GM10248 (cell line): ENCODE measurements at regions not wholly inside any gene's neighbourhood (a gene's known extent, or its start where the extent isn't known, plus 50 kb on each side); places are given as distances from the start of the nearest gene placed in this dataset.
"Not testable (repeated sequence)": the region's sequence is repeated elsewhere in the genome, so short reads cannot be mapped to it uniquely, and the experiment has no call there.

ENCODE experiments used
- CTCF ChIA-PET: fragments of 300-600 bp; sonication (Branson Sonifier 250); formaldehyde crosslinking; extraction: SDS; loops from one replicate; lab custom pipeline; 2021; ENCODE audit warnings: antibody characterized with exemption; lab: Yijun Ruan, JAX
- POLR2A ChIA-PET: fragments of 350-650 bp; sonication (Branson Sonifier 250); formaldehyde crosslinking; extraction: SDS; loops from one replicate; lab custom pipeline; 2020; ENCODE audit warnings: antibody characterized with exemption; lab: Yijun Ruan, JAX
- DNase-seq: peaks from one replicate; pipeline ENCODE4 v3.0.0; 2012; ENCODE audit errors: extremely low spot score
- TF ChIP-seq, protein P1 (sequence below): IDR thresholded peaks from 2 replicates; pipeline ENCODE4 v1.5.1; 2012; ENCODE audit warnings: mild to moderate bottlenecking, low read depth; ENCODE audit errors: extremely low read depth, missing control alignments, control extremely low read depth

DNA sequence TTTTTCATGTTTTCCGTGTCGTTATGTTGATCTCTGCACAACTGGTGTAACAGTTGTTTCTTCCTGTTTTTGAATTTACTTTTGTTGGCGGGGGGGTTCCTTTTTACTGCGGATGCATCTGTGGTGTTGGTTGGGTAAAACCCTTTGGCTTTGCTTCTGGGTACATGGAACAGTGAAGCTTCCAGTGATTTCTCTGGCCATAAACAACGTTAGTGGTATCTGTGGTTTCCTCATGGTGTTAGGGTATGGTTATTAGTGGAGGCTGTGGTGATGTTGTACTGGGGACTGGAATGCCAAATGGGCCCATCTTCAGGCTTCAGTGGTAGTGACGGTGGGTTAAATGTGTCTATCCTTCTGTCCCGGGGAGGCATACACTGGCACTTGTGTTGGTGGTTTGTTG, 285.4 kb upstream of the ZNF804A start:
- DNase-seq = no peak
- TF ChIP-seq, protein P1, sequence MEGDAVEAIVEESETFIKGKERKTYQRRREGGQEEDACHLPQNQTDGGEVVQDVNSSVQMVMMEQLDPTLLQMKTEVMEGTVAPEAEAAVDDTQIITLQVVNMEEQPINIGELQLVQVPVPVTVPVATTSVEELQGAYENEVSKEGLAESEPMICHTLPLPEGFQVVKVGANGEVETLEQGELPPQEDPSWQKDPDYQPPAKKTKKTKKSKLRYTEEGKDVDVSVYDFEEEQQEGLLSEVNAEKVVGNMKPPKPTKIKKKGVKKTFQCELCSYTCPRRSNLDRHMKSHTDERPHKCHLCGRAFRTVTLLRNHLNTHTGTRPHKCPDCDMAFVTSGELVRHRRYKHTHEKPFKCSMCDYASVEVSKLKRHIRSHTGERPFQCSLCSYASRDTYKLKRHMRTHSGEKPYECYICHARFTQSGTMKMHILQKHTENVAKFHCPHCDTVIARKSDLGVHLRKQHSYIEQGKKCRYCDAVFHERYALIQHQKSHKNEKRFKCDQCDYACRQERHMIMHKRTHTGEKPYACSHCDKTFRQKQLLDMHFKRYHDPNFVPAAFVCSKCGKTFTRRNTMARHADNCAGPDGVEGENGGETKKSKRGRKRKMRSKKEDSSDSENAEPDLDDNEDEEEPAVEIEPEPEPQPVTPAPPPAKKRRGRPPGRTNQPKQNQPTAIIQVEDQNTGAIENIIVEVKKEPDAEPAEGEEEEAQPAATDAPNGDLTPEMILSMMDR = no peak
- ChIA-PET POLR2A (no interaction called here), CTCF (interaction anchor here (1.2 to 3.1 kb wide), 2 partner anchors 10 to 11 kb away, joined by 4 to 13 read pairs; no protein-coding TSS in a partner anchor)

DNA sequence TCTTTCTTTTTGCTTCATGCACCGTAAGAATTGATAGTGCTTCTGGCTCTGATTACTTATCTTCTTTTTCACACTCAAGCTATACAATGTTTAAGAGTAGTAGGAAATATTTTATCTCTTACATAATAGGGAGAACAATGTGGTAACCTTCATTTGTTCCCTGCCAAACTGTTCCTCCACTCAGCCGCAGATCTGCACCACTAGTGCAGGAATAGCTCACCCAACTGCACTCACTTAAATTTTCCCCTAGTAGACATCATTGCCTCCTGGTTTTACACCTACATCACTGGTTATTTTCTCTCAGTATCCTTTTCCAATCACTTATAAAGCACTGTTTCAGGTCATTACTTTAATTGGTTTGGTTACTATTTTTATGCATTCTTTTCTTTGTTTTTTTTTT, 283.5 kb upstream of the ZNF804A start:
- no peak for DNase-seq
- TF ChIP-seq, protein P1 = no peak
- POLR2A ChIA-PET = no interaction called here
- CTCF ChIA-PET = interaction anchor here (1.0 to 3.1 kb wide), 2 partner anchors 8 to 9 kb away, joined by 3 to 13 read pairs; no protein-coding TSS in a partner anchor

DNA sequence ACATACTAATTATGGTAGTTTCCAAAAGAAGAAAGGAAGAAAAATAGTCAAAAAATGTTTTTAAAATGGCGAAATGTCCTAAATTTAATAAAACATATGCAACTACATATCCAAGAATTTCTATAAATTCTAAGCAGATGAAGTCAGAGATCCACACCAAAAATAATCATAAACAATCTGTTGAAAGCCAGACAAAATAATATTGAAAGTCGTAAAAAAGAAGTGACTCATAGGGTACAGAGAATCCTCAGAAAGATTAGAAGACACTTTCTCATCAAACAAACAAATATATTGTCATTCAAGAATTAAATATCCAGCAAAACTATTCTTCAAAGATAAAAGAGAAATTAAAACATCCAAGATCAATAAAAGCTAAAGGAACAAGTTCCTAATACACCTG, 281.4 kb upstream of the ZNF804A start:
- TF ChIP-seq, protein P1 = no peak
- ChIA-PET POLR2A (no interaction called here), CTCF (no interaction called here)
- no peak for DNase-seq

DNA sequence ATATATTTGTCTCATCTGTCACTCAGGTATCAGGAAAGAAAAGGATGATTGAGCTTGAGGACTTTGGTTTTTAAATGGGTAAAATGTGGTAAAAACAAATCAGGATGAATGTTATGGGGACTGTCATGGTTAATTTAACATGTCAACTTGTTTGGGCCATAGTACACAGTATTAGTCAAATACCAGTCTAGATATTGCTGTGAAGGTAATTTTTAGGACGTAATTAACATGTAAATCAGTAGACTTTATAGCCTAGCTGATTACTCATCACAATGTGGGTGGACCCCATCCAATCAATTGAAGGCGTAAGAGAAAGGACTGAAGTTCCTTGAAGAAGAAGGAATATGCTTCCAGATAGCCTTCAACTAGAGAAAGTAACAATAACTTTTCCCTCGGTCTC, 275.7 kb upstream of the ZNF804A start:
- TF ChIP-seq, protein P1 = no peak
- DNase-seq = no peak
- ChIA-PET POLR2A (no interaction called here), CTCF (interaction anchor here (2.4 kb wide), 1 partner anchor 9 kb away, joined by 13 read pairs; no protein-coding TSS in a partner anchor)

DNA sequence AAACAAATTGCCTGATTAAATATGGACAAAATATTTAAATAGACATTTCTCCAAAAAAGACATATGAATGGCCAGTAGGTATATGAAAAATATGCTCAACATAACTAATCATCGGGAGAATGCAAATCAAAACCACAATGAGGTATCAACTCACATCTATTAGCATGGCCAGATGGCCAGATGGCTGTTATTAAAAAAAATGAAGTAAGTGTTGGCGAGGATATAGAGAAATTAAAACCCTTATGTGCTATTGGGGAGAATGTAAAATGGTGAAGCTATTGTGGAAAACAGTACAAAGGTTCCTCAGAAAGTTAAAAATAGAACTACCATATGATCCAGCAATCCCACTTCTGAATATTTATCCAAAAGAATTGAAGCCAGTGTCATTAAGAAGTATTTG, 272.3 kb upstream of the ZNF804A start:
- POLR2A ChIA-PET = no interaction called here
- CTCF ChIA-PET = interaction anchor here (1.0 kb wide), 1 partner anchor 18 kb away, joined by 3 read pairs; no protein-coding TSS in a partner anchor
- no peak for DNase-seq
- TF ChIP-seq, protein P1 = no peak

DNA sequence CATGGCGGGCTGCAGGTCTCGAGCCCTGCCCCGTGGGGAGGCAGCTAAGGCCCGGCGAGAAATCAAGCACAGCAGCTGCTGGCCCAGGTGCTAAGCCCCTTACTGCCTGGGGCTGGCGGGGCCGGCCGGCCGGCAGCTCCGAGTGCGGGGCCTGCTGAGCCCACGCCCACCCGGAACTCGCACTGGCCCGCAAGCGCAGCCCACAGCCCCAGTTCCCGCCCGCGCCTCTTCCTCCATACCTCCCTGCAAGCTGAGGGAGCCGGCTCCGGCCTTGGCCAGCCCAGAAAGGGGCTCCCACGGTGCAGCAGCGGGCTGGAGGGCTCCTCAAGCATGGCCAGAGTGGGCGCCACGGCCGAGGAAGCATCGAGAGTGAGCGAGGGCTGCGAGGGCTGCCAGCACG, 270.5 kb upstream of the ZNF804A start:
- CTCF ChIA-PET, DNase-seq, POLR2A ChIA-PET: not testable (repeated sequence)

DNA sequence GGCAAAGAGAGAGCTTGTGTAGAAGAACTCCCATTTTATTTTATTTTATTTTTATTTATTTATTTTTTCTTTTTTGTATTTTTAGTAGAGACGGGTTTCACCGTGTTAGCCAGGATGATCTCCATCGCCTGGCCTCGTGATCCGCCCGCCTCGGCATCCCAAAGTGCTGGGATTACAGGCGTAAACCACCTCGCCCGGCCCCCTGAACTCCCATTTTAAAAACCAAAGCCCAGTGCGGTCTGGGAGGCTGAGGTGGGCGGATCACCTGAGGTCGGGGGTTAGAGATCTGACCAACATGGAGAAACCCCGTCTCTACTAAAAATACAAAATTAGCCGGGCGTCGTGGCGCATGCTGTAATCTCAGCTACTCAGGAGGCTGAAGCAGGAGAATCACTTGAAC, 267.8 kb upstream of the ZNF804A start:
- POLR2A ChIA-PET, DNase-seq: not testable (repeated sequence)
- CTCF ChIA-PET = interaction anchor here (1.0 kb wide), 1 partner anchor 12 kb away, joined by 3 read pairs; no protein-coding TSS in a partner anchor

DNA sequence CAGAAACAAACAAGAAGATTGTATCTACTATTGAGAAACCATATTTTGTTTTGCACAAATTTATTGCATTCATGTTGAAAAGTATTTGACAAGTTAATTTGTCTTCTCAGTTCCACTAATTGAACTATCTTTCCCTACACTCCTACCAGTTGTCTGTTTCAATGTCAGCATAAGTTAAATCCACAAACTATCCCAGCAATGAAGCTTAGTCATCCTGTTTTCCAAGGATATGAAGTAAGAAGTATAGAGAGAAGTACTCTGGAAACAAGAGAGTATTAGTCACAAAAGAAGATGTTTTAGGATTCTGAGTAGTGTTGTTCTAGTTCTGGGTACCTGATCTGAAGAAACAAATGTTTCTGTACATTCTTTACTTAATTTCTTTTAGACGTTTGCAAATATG, 261.6 kb upstream of the ZNF804A start:
- no peak for DNase-seq
- CTCF ChIA-PET = no interaction called here
- TF ChIP-seq, protein P1 = no peak

More for the DNA sequence above, 261.6 kb upstream of the ZNF804A start:
- POLR2A ChIA-PET = no interaction called here
